ENCODE measurements at regions not wholly inside any gene's neighbourhood (a gene's known extent, or its start where the extent isn't known, plus 50 kb on each side); places are given as distances from the start of the nearest gene placed in this dataset.

DNA sequence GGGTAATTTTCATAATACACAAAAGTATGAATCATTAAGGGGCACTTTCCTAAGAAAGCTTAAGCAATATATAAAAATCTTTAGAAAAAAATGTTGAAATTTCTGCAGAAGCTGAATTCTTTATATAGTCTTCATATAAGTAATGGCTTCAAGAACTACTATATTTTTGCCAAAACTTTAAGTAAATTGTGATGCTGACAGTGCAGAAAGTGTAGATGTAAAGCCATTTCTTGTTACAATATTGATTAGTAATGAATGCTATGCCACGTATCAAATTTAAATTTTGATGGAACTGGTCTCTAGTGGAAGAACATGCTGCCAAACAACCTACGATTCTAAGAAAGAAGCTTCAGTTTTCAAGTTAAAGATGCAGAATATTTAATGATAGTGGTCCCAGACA, 1210.0 kb downstream of the SLITRK1 start:
- Histone ChIP-seq H3K27me3 (ENCODE audit: insufficient read depth, low read length) (no peaks in the 10 kb centered on the region), H3K79me2 (ENCODE audit: insufficient read depth, low read length) (no peaks in the 10 kb centered on the region), H3K4me1 (ENCODE audit: insufficient read depth, low read length) (no peaks in the 10 kb centered on the region), H3K4me2 (ENCODE audit: insufficient read depth, low read length) (no peak overlapping the region), H4K20me1 (ENCODE audit: insufficient read depth, low read length) (no peaks in the 10 kb centered on the region), H3K27ac (ENCODE audit: low read depth, low read length) (no peak overlapping the region), H3K4me3 (ENCODE audit: insufficient read depth, low read length) (no peak overlapping the region), H3K9me3 (ENCODE audit: low read depth, low read length) (no peaks in the 10 kb centered on the region), H3K36me3 (ENCODE audit: insufficient read depth, low read length) (no peaks in the 10 kb centered on the region), H2AFZ (ENCODE audit: low read length) (no peak overlapping the region)
- TF ChIP-seq CTCF (IDR thresholded peaks at IDR 0.05; ENCODE audit: extremely low read depth, low read depth, low read length), result no peak
- no peak for DNase-seq (ENCODE audit: insufficient read length, low spot score, missing footprints)

DNA sequence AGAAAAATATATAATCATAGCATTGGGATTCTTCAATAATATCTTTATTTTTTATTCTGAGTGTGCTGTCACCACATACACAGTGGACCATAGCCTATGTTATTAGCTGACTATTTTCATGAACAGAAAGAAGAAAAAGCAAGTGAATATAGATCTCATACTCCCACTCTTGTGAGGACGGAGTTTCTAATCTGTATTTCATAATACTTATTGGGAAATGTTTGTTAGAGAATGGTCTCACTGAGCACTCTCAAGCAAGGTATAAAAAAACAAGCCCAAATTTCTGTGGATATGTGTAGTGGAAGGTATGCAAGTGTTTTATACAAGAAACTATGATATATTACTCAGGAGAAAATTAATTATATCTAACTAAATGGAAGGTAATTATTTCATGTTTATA, 1218.1 kb downstream of the SLITRK1 start:
- Histone ChIP-seq H3K4me2 (ENCODE audit: insufficient read depth, low read length) (no peak overlapping the region), H3K9me3 (ENCODE audit: low read depth, low read length) (no peaks in the 10 kb centered on the region), H3K36me3 (ENCODE audit: insufficient read depth, low read length) (no peaks in the 10 kb centered on the region), H3K79me2 (ENCODE audit: insufficient read depth, low read length) (no peaks in the 10 kb centered on the region), H2AFZ (ENCODE audit: low read length) (no peak overlapping the region), H4K20me1 (ENCODE audit: insufficient read depth, low read length) (no peaks in the 10 kb centered on the region), H3K27me3 (ENCODE audit: insufficient read depth, low read length) (no peaks in the 10 kb centered on the region), H3K27ac (ENCODE audit: low read depth, low read length) (no peak overlapping the region), H3K4me1 (ENCODE audit: insufficient read depth, low read length) (no peaks in the 10 kb centered on the region), H3K4me3 (ENCODE audit: insufficient read depth, low read length) (no peak overlapping the region)
- no peak for TF ChIP-seq CTCF (IDR thresholded peaks at IDR 0.05; ENCODE audit: extremely low read depth, low read depth, low read length)
- DNase-seq (ENCODE audit: insufficient read length, low spot score, missing footprints), result no peak

DNA sequence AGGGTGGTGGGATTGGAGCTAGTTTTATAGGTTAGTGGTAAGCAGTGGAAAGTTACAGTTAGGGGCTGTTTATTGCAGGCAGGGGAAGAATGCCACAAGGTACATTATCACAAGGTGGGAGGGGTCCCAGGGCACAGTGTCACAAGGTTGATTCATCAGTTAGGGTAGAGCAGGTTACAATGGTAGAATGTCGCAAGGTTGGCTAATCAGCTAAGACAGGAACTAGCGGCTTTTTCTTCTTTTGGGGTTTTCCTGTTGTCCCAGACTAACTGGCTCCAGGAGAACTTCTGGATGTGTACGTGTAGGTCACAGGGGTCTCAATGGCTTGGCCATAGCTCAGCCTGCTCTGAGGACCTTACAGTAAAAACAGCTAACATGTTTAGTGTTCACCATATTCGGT, 1221.1 kb downstream of the SLITRK1 start:
- H3K4me2 ChIP-seq (ENCODE audit: insufficient read depth, low read length), result no peak overlapping the region
- no peaks in the 10 kb centered on the region for H3K79me2 ChIP-seq (ENCODE audit: insufficient read depth, low read length)
- no peaks in the 10 kb centered on the region for H3K36me3 ChIP-seq (ENCODE audit: insufficient read depth, low read length)
- DNase-seq (ENCODE audit: insufficient read length, low spot score, missing footprints), result no peak
- no peak overlapping the region for H3K27ac ChIP-seq (ENCODE audit: low read depth, low read length)
- H3K27me3 ChIP-seq (ENCODE audit: insufficient read depth, low read length), result no peaks in the 10 kb centered on the region
- TF ChIP-seq CTCF (IDR thresholded peaks at IDR 0.05; ENCODE audit: extremely low read depth, low read depth, low read length), result no peak
- no peak overlapping the region for H3K4me3 ChIP-seq (ENCODE audit: insufficient read depth, low read length)
- no peaks in the 10 kb centered on the region for H3K4me1 ChIP-seq (ENCODE audit: insufficient read depth, low read length)
- no peaks in the 10 kb centered on the region for H4K20me1 ChIP-seq (ENCODE audit: insufficient read depth, low read length)
- H3K9me3 ChIP-seq (ENCODE audit: low read depth, low read length), result no peaks in the 10 kb centered on the region
- no peak overlapping the region for H2AFZ ChIP-seq (ENCODE audit: low read length)

GRCh38 chr13:82658811-82659210, 1223.5 kb downstream of the SLITRK1 start:
- H3K36me3 ChIP-seq (ENCODE audit: insufficient read depth, low read length), result no peaks in the 10 kb centered on the region
- no peaks in the 10 kb centered on the region for H3K4me1 ChIP-seq (ENCODE audit: insufficient read depth, low read length)
- no peaks in the 10 kb centered on the region for H3K9me3 ChIP-seq (ENCODE audit: low read depth, low read length)
- H4K20me1 ChIP-seq (ENCODE audit: insufficient read depth, low read length), result no peaks in the 10 kb centered on the region
- H2AFZ ChIP-seq (ENCODE audit: low read length), result no peak overlapping the region
- H3K4me3 ChIP-seq (ENCODE audit: insufficient read depth, low read length), result no peak overlapping the region
- H3K4me2 ChIP-seq (ENCODE audit: insufficient read depth, low read length), result no peak overlapping the region
- H3K27ac ChIP-seq (ENCODE audit: low read depth, low read length), result no peak overlapping the region
- no peak for TF ChIP-seq CTCF (IDR thresholded peaks at IDR 0.05; ENCODE audit: extremely low read depth, low read depth, low read length)
- H3K27me3 ChIP-seq (ENCODE audit: insufficient read depth, low read length), result no peaks in the 10 kb centered on the region
- no peaks in the 10 kb centered on the region for H3K79me2 ChIP-seq (ENCODE audit: insufficient read depth, low read length)
- no peak for DNase-seq (ENCODE audit: insufficient read length, low spot score, missing footprints)

Data from osteoblast (primary cell).